GM18951 (cell line): ENCODE measurements at regions not wholly inside any gene's neighbourhood (a gene's known extent, or its start where the extent isn't known, plus 50 kb on each side); places are given as distances from the start of the nearest gene placed in this dataset.
"Not testable (repeated sequence)": the region's sequence is repeated elsewhere in the genome, so short reads cannot be mapped to it uniquely, and the experiment has no call there.

ENCODE experiments used
- POLR2A ChIP-seq: IDR thresholded peaks from 4 replicates; pipeline ENCODE4 v1.6.1; 2011; ENCODE audit warnings: mild to moderate bottlenecking; ENCODE audit not compliant: insufficient read length, insufficient read depth; ENCODE audit errors: extremely low read depth
- in situ Hi-C: fragments of 300-500 bp; cut with MboI; formaldehyde crosslinking; loops from one replicate; pipeline ENCODE4 v1.12.0; 2022; ENCODE audit warnings: low sequenced_read_pairs, mixed read lengths, inconsistent platforms; ENCODE audit not compliant: unreplicated experiment

DNA sequence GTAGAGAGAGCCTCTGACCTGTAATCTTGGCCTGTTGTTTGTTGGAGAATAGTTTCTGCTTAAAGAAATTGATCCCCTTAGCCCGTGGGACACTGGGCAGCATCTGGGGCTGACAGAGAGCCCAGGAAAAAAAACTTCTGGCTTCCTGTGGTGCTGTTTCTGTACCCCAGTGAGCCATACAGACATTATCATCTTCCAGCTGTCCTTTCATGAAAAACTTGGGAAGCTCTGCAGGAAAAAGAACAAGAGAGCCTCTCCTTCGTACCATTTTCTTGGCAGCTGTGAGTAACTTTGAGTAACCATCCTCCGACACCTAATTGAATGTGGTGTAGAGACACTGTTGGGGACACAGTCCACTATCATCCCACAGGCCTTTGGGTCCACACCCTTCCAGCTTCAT, 333.0 kb downstream of the SHQ1 start:
- in situ Hi-C loops: no loop called here
- TF ChIP-seq POLR2A: no peak

DNA sequence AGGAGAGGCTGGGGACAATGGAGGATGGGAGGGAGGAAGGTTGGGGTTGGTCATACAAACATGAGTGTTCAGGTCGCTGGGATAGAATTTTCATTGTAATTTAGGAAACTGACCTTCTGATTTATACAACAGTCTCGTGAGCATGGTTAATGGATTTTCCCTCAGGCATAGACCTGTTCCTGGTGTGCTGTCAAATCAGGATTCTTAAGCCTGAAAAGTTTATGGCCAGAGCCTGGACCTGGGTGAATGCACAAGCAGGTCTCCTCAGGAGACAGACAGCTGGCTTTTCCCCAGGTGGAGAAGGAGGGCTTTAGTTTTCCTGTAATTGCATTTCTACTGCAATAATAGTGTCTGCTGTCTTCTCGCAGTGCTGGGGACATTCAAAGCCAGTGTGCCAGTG, 338.0 kb downstream of the SHQ1 start:
- TF ChIP-seq POLR2A: no peak
- in situ Hi-C loops: no loop called here

DNA sequence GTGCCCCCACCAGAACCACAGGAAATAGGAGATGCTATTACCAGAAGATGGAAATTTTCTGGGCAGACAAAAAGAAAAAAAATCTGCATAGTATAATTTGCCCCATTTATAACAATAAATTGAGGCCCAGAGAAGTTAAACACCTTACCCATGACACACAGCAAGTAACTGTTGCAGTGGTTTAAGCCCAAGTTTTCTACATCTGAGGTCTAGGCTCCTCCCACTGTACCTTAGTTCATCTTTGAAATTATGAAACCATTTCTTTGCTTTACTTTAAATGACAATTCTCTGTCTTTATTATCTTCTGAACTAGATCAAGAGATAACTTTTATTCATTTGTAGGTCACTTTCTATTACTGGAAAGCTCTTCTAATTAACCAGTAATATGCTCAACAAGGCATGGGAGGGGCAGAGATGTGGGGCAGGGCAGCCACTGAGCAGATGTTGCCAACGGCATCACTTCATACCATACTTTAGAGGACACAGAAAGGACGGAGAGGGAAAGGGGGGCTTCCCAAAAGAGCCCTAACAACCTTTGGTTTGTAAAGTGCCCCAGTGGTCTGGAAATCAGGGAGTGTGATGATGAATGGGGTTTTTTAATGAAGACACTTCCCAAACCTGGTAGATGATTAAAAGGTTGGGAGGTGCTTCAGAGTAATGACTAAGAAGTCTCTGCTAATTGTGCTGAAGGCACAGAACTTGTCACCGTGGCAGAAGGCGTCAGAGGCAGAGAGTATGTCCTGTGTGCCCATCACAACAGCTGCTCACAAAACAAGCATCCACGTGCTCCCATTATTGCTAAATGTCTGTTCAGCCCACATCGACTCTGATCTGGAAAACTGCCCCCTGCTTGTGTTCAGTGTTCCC, 342.5 kb downstream of the SHQ1 start:
- in situ Hi-C loops: no loop called here
- TF ChIP-seq POLR2A: no peak

DNA sequence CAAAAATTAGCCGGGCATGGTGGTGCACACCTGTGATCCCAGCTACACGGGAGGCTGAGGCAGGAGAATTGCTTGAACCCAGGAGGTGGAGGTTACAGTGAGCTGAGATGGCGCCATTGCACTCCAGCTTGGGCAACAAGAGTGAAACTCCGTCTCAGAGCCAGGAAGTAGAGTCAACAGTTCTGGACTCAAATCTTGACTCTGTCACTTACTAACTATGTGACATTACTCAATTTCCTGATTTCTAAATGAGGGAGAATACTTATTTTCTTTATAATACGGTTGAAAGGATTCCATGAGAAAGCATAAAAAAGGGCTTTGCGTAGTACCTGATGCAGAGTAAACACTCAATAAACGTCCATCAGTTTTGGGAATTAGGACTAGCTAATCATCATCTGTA, 350.7 kb downstream of the SHQ1 start:
- in situ Hi-C loops: not testable (repeated sequence)

DNA sequence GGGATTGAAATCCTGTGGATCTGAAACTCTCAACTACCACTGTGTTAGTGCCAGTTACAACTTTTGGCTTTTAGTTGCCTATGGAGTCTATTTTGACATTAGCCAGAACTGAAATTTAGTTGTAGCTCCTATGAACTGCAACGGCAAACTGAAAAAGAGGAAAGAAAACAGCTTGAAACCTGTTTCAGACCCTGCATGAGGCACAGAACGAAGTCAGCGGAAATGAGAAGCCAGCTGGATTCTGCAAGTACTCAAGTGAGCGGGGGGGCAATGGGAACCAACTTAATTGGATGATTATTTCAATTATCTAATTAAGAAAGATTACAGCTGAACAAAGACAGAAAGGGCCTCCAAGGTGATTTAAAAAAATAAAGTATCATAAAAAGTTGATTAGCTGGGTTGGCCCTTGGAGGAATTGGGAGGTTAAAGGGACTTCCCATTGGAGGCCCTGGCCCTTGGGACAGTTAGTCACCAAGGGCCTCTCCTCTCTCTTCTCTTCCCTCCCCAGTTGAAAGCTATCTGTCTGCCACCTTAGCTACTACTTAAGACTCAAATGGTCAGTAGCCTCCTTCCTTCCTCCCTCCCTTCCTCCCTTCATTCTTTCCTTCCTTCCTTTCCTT, 352.1 kb downstream of the SHQ1 start:
- TF ChIP-seq POLR2A: no peak
- in situ Hi-C loops: no loop called here

DNA sequence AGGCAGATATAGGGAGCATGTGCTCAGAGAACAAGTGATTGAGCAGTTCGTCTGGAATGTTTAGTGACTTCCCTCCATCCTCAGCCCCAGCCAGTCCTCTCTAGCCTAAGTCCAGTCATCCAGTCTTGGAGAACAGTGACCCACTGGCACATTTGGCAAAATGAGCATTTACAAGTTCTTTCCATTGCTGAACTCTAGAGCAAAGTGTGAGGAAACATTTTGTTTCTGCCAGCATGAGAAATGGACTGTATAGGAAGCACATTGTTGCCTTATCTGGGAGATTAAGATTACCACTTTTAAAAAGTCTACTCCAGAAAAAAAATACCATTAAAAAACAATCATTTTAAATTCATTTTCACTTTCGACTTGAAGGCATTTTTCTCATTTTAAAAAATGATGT, 353.6 kb downstream of the SHQ1 start:
- in situ Hi-C loops: no loop called here
- TF ChIP-seq POLR2A: no peak

DNA sequence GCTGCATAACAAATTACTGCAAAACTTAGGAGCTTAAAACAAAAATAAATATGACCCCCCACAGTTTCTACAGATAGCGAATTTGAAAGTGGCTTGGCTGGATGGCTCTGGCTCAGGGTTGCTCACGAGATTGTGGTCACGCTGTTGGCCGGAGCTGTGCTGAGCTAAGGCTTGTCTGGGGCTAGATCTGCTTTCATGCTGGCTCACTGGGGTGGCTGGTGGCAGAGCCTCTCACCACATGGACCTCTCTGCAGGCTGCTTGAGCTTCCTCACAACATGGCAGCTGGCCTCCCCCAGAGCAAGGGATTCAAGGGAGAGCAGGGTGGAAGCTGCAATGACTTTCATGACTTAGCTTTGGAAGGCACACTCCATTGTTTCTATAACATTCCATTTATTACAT, 354.1 kb downstream of the SHQ1 start:
- in situ Hi-C loops: no loop called here
- TF ChIP-seq POLR2A: no peak

DNA sequence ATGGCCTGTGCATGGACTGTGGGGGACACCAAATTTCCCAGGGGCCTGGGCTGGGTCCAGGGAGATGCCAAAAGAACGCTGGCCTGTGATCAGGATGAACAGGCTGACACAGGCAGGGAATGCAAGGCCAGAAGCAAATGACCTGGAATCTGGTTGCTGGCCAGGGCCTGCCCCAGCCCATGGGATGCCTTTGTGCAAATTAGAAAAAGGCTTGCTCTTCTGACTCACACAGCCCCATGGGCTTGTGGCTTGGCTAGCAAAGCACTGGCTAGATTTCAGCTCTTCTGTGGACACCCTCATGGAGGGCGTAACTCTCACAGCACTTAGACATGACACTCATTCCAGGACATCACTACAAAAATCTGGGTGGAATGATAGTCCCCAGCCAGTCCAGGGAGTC, 356.0 kb downstream of the SHQ1 start:
- in situ Hi-C loops: no loop called here

DNA sequence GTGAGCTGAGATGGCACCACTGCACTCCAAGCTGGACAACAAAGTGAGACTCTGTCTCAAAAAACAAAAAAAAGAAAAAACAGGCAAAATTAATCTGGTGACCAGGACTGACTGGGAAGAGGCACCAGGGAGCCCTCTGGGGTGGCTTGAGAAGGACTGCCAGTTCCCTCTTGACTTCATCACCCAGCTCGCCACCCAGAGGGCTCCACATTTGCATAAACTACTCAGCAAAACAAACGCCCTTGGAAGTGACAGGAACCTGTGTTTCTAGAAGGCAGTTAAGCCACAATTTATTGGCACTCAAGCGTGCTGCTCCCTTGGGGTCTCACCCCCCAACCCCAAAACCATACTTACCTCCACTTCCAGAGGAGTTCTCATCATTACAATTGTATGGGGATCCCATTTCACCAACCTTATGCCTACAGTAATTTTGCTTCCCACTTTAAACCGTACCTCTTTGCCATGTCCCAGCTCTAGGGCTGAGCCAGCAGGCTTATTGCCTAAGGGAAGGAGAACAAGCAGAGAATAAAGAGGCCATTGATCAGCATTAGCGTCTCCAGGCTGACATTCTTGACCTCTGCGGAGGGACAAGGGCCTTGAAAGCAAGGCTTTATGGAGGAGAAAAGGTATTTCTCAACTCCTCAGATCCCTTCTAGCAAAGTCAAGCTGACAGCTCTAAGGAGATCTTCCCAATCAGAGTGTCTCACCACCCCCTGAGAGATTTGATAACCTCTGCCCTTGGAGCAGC, 357.4 kb downstream of the SHQ1 start:
- in situ Hi-C loops: no loop called here
- TF ChIP-seq POLR2A: no peak

More for the DNA sequence above, 356.0 kb downstream of the SHQ1 start:
- no peak for TF ChIP-seq POLR2A

DNA sequence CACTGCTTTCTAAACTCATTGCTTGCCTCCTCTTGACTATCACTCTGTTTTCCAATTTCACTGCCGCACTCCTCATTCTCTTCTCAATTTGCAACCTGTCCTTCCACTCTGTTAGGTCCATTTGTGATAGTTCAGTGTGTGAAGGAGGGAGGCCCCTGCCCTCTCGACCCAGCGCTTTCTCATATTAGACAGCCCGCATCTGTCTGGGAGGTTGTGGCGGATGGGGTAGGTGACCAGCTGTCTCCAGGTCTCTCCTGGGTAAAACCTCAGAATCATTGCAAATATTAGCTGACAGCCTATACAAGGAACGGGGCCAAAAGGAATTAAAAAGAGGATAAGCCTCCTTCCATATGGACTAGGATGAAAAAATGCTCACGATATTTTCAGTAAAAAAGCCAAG, 358.3 kb downstream of the SHQ1 start:
- in situ Hi-C loops: no loop called here
- TF ChIP-seq POLR2A: no peak

DNA sequence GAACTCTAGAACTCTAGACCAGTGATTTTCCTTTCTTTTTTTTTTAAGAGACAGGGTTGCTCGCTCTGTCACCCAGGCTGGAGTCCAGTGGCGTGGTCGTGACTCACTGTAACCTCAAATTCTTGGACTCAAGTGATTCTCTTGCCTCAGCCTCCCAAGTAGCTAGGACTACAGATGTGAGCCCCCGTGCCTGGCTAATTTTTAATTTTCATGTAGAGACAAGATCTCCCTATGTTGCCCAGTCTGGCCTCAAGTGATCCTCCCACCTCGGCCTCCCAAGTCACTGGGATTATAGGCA, 359.6 kb downstream of the SHQ1 start:
- in situ Hi-C loops: no loop called here

DNA sequence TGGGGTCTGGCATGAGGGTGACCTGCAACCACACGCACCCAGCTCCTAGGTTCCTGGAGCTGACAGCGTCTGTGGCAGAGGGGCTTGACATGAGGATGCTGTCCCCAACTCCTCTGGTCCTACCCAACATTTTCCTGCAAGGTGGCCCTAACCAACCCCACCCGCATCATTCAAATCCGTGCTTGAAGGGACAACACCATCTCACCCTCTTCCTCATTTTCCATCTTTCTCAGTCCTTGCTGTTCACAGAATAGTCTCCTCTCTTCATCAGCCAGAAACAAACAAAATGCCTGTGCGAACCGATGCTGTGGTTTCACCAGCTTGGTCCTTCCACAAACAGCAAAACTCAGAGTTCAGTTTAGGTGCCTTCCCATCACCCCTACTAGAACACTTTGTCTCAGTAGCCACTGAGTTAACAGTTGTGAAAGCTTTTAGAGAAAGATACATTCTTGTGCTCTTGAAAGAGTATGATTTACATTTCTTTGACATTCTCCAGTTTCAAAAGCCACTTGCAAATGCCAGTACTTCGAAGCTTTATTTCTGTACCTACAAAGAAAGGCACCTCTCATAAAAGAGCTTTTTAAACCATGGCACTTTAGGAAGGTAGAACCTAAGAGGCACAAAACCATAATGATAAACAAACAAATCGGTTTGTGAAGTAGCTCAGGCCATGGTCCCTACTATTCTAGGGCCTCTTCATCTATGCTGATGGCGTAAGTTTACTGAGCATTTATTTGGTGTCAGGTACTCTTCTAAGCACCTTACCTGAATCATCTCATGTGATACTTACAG, 360.1 kb downstream of the SHQ1 start:
- in situ Hi-C loops: no loop called here
- TF ChIP-seq POLR2A: no peak

More for the DNA sequence above, 359.6 kb downstream of the SHQ1 start:
- no peak for TF ChIP-seq POLR2A

DNA sequence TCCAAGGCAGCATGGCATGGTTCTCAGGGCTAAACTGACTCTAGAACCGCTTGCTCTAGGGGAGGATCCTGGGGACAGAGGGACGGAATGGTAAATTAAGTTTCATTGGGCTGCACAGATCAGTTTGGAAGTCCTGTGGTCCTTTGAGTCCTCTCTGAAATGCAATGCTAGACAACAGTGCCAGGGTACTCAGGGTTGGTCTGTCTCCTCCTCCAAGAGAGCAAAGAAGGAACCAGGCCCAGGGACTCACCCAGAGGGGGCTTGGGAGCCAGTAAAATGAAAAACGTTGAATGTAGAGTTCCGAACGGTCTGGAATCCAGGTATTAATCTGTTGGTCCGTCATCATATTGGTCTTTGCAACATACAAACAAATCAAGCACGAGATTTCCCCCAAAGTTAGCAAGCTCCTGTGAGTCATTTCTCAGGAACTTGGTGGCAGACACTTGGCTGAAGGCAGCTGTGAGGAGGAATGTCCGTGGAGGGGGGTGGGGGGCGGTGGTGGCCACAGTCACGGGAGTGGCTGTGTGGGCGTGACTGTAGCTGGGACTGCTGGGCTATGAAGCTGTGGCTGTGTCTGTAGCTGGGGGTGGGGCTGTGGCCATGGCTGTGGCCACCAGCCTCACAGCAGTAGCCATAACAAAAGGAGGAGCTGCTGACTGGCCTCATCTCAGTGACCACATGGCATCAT, 361.0 kb downstream of the SHQ1 start:
- TF ChIP-seq POLR2A: no peak

More for the DNA sequence above, 361.0 kb downstream of the SHQ1 start:
- in situ Hi-C loops: no loop called here
